GM19035 (cell line): ENCODE measurements at regions not wholly inside any gene's neighbourhood (a gene's known extent, or its start where the extent isn't known, plus 50 kb on each side); places are given as distances from the start of the nearest gene placed in this dataset.

Experiments
- ATAC-seq: cut with Tn5 transposase; IDR thresholded peaks from one replicate; pipeline ENCODE4 v1.9.1; 2021; ENCODE audit not compliant: unreplicated experiment

- no peak for ATAC-seq
These were observed 76.4 kb downstream of the CXXC4 start for GRCh38 chr4:104418286-104418685.

- no peak for ATAC-seq
These were observed 77.3 kb downstream of the CXXC4 start for GRCh38 chr4:104417357-104417882.

GRCh38 chr4:104416725-104417356 lies 77.9 kb downstream of the CXXC4 start:
- no peak for ATAC-seq

- ATAC-seq = no peak
These were observed 81.2 kb downstream of the CXXC4 start for GRCh38 chr4:104413487-104413886.

- ATAC-seq = no peak
These were observed 82.3 kb downstream of the CXXC4 start for GRCh38 chr4:104412344-104412743.

- no peak for ATAC-seq
These were observed 83.2 kb downstream of the CXXC4 start for GRCh38 chr4:104411502-104411901.

- no peak for ATAC-seq
These were observed 85.8 kb downstream of the CXXC4 start for GRCh38 chr4:104408878-104409277.

GRCh38 chr4:104404361-104404760 lies 90.3 kb downstream of the CXXC4 start:
- ATAC-seq = no peak

- no peak for ATAC-seq
These were observed 99.5 kb downstream of the CXXC4 start for GRCh38 chr4:104395168-104395614.

GRCh38 chr4:104394406-104395167 lies 100.1 kb downstream of the CXXC4 start:
- ATAC-seq = no peak

- no peak for ATAC-seq
These were observed 100.9 kb downstream of the CXXC4 start for GRCh38 chr4:104393655-104394324.

GRCh38 chr4:104385713-104386112 lies 109.0 kb downstream of the CXXC4 start:
- no peak for ATAC-seq

- ATAC-seq = no peak
These were observed 111.7 kb downstream of the CXXC4 start for GRCh38 chr4:104382961-104383360.

GRCh38 chr4:104381729-104382128 lies 113.0 kb downstream of the CXXC4 start:
- ATAC-seq = no peak

GRCh38 chr4:104365618-104366017 lies 129.1 kb downstream of the CXXC4 start:
- no peak for ATAC-seq

GRCh38 chr4:104353481-104353880 lies 141.2 kb downstream of the CXXC4 start:
- no peak for ATAC-seq

GRCh38 chr4:104352211-104352610 lies 142.5 kb downstream of the CXXC4 start:
- no peak for ATAC-seq

GRCh38 chr4:104351706-104352105 lies 143.0 kb downstream of the CXXC4 start:
- no peak for ATAC-seq

GRCh38 chr4:104345598-104346242 lies 149.0 kb downstream of the CXXC4 start:
- ATAC-seq = no peak

- ATAC-seq = no peak
These were observed 150.2 kb downstream of the CXXC4 start for GRCh38 chr4:104344342-104344980.

- ATAC-seq = no peak
These were observed 160.3 kb downstream of the CXXC4 start for GRCh38 chr4:104334410-104334809.
